CD4-positive, alpha-beta T cell (primary cell): ENCODE measurements at regions not wholly inside any gene's neighbourhood (a gene's known extent, or its start where the extent isn't known, plus 50 kb on each side); places are given as distances from the start of the nearest gene placed in this dataset.

Source experiments
- ATAC-seq: fragments of 200-7000 bp; cut with Tn5 transposase; one replicate; pipeline ENCODE4 v1.10.0; 2022; ENCODE audit warnings: mild to moderate bottlenecking; ENCODE audit not compliant: poor library complexity
- CTCF ChIA-PET: fragments of 350-600 bp; sonication (Branson Sonifier 250); formaldehyde crosslinking; loops from one replicate; lab custom pipeline; 2021; ENCODE audit warnings: antibody characterized with exemption, inconsistent platforms; lab: Charles Lee
- POLR2A ChIA-PET: fragments of 350-600 bp; sonication (Branson Sonifier 250); formaldehyde crosslinking; loops from one replicate; lab custom pipeline; 2021; ENCODE audit warnings: antibody characterized with exemption, inconsistent platforms; lab: Charles Lee
- DNase-seq, 14 experiments: peaks; one replicate each; pipeline ENCODE4 v3.0.0-alpha.2; 2013 to 2020; ENCODE audit warnings: mixed read lengths in 2 of 14
- H3K27ac ChIP-seq, 2 donors: one replicate each; pipeline versions ENCODE4 v1.5.1 to v1.7.0; 2013; ENCODE audit warnings: low read length in 2 of 2, low read depth in 1 of 2, mild to moderate bottlenecking in 1 of 2
- H3K27me3 ChIP-seq, 2 experiments: 1 replicate in 1 of 2; 2 replicates in 1 of 2; pipeline versions ENCODE4 v1.6.1 to v1.7.0; 2013; ENCODE audit warnings: low read length in 2 of 2, control low read depth in 1 of 2, mild to moderate bottlenecking in 1 of 2, moderate library complexity in 1 of 2; ENCODE audit not compliant: insufficient read depth in 2 of 2, control insufficient read depth in 1 of 2
- H3K36me3 ChIP-seq: one replicate; pipeline ENCODE4 v1.6.1; 2013; ENCODE audit warnings: low read length, control low read depth; ENCODE audit not compliant: insufficient read depth
- H3K4me1 ChIP-seq: one replicate; pipeline ENCODE4 v1.6.1; 2013; ENCODE audit warnings: low read length, control low read depth; ENCODE audit not compliant: insufficient read depth
- H3K4me3 ChIP-seq: one replicate; pipeline ENCODE4 v1.5.1; 2013; ENCODE audit warnings: mild to moderate bottlenecking, low read length, moderate library complexity
- H3K9me3 ChIP-seq, 2 experiments: 1 replicate in 1 of 2; 2 replicates in 1 of 2; pipeline versions ENCODE4 v1.6.1 to v1.7.0; 2013; ENCODE audit warnings: low read length in 2 of 2, mild to moderate bottlenecking in 2 of 2, control low read depth in 1 of 2, moderate library complexity in 1 of 2; ENCODE audit not compliant: control insufficient read depth in 1 of 2, insufficient read depth in 1 of 2
- H3K27ac Mint-ChIP-seq: one replicate; pipeline ENCODE4 v1.8.0; 2020; ENCODE audit warnings: mixed read lengths
- H3K27me3 Mint-ChIP-seq: one replicate; pipeline ENCODE4 v1.8.0; 2021; ENCODE audit warnings: mixed read lengths
- H3K36me3 Mint-ChIP-seq: one replicate; pipeline ENCODE4 v1.8.0; 2021; ENCODE audit warnings: low read depth, mixed read lengths
- H3K4me1 Mint-ChIP-seq: one replicate; pipeline ENCODE4 v1.8.0; 2021; ENCODE audit warnings: low read depth, mixed read lengths
- H3K4me3 Mint-ChIP-seq: one replicate; pipeline ENCODE4 v1.8.0; 2020; ENCODE audit warnings: mild to moderate bottlenecking, mixed read lengths
- H3K9me3 Mint-ChIP-seq: one replicate; pipeline ENCODE4 v1.8.0; 2020; ENCODE audit warnings: mixed read lengths
- intact Hi-C, 2 experiments: fragments of 100-400 bp; cut with DNase I in 1 of 2; cut with micrococcal nuclease in 1 of 2; formaldehyde crosslinking; loops; one replicate each; pipeline versions ENCODE4 v1.15.1 to v1.9.0; 2023 to 2025; cut with DNase I, micrococcal nuclease
- TF ChIP-seq, protein P1 (sequence below): fragments of 200-600 bp; IDR thresholded peaks from one replicate; pipeline ENCODE4 v1.8.0; 2022; ENCODE audit warnings: antibody characterized with exemption, mild to moderate bottlenecking

DNA sequence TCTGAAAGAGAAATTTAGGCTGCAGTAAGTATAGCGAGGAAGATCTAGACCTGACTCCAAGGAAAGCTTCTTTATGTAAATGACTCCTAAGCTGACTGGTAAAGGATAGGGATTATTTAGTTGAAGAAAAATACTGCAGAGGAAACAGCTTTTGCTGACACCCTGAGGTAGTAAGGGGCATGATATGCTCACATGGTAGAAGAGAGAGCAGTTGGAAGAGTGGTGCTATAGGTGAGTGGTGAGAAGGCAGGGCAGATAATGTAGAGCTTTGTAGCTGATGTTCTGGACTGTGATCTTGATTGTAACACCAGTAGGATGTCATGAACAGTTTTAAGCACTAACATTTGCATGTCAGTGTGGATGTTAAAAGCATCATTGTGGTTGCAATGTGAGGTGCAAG, 639.1 kb upstream of the SLC39A10 start:
- Histone ChIP-seq H3K27me3 (no peaks in the 10 kb centered on the region), H3K4me3 (no peak overlapping the region), H3K4me1 (no peaks in the 10 kb centered on the region), H3K36me3 (no peaks in the 10 kb centered on the region), H3K27ac (no peak overlapping the region), H3K9me3 (no peaks in the 10 kb centered on the region)
- no peak for DNase-seq
- TF ChIP-seq, protein P1, sequence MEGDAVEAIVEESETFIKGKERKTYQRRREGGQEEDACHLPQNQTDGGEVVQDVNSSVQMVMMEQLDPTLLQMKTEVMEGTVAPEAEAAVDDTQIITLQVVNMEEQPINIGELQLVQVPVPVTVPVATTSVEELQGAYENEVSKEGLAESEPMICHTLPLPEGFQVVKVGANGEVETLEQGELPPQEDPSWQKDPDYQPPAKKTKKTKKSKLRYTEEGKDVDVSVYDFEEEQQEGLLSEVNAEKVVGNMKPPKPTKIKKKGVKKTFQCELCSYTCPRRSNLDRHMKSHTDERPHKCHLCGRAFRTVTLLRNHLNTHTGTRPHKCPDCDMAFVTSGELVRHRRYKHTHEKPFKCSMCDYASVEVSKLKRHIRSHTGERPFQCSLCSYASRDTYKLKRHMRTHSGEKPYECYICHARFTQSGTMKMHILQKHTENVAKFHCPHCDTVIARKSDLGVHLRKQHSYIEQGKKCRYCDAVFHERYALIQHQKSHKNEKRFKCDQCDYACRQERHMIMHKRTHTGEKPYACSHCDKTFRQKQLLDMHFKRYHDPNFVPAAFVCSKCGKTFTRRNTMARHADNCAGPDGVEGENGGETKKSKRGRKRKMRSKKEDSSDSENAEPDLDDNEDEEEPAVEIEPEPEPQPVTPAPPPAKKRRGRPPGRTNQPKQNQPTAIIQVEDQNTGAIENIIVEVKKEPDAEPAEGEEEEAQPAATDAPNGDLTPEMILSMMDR = no peak
- no peak for ATAC-seq
- Mint-ChIP-seq H3K4me1 (no peaks in the 10 kb centered on the region), H3K27me3 (no peaks in the 10 kb centered on the region), H3K9me3 (no peaks in the 10 kb centered on the region), H3K4me3 (no peak overlapping the region), H3K27ac (no peak overlapping the region), H3K36me3 (no peaks in the 10 kb centered on the region)
- ChIA-PET CTCF (no interaction called here), POLR2A (no interaction called here)
- intact Hi-C loops = no loop called here

DNA sequence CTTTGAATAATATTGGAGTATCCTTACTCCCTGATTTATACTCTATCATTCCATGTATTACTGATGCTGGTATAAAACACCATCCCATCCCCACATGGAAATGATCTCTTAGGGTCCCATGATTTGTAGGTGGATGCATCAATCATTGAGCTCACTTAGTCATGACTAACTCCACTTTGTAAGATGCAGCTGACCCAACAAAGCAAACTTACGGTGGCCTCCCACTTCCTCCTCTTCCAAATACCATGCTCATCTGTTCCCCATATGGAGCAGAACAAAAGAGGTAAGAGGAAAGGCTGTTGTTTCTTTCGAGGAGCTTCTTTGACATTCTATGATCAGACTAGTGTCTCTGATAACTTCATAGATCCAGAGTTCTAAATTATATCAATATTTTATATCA, 640.2 kb upstream of the SLC39A10 start:
- H3K27me3 Mint-ChIP-seq = no peaks in the 10 kb centered on the region
- ATAC-seq = no peak
- ChIA-PET CTCF (interaction anchor here (1.0 kb wide), 1 partner anchor 9 kb away, joined by 3 read pairs; no protein-coding TSS in a partner anchor), POLR2A (no interaction called here)
- no peak for DNase-seq
- Histone ChIP-seq H3K36me3 (no peaks in the 10 kb centered on the region), H3K27me3 (no peaks in the 10 kb centered on the region), H3K4me3 (no peak overlapping the region), H3K9me3 (no peaks in the 10 kb centered on the region), H3K27ac (no peak overlapping the region), H3K4me1 (no peaks in the 10 kb centered on the region)
- H3K4me3 Mint-ChIP-seq = no peak overlapping the region
- no peaks in the 10 kb centered on the region for H3K9me3 Mint-ChIP-seq
- TF ChIP-seq, protein P1 = no peak
- H3K36me3 Mint-ChIP-seq = no peaks in the 10 kb centered on the region
- intact Hi-C loops = no loop called here
- no peaks in the 10 kb centered on the region for H3K4me1 Mint-ChIP-seq
- H3K27ac Mint-ChIP-seq = no peak overlapping the region

DNA sequence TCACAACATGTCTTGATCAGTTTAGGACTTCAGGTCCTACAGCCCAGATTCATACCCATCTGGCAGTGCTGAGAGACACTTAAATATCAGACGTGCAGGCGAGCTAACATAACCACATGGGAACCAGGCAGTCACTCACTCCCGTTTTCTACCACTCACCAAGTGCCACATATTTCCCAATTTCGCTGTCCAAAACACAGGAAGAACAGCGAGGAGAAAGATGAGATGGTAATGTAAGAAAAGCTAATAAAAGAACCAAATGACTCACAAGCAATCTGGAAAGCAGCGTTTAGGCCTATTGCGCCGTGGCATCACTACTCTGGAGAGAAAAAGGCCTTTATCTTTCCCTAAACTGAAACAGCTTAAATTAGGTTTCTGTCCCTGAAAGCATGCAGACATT, 647.8 kb upstream of the SLC39A10 start:
- no peaks in the 10 kb centered on the region for H3K36me3 Mint-ChIP-seq
- H3K9me3 ChIP-seq = no peaks in the 10 kb centered on the region
- H3K4me3 Mint-ChIP-seq = no peak overlapping the region
- H3K9me3 Mint-ChIP-seq = no peaks in the 10 kb centered on the region
- POLR2A ChIA-PET = no interaction called here
- CTCF ChIA-PET = no interaction called here
- no peaks in the 10 kb centered on the region for H3K27me3 Mint-ChIP-seq
- no peak overlapping the region for H3K27ac Mint-ChIP-seq
- no peaks in the 10 kb centered on the region for H3K27me3 ChIP-seq
- DNase-seq = no peak
- intact Hi-C loops = no loop called here
- TF ChIP-seq, protein P1 = no peak
- H3K4me3 ChIP-seq = no peak overlapping the region
- H3K4me1 Mint-ChIP-seq = no peaks in the 10 kb centered on the region
- no peaks in the 10 kb centered on the region for H3K4me1 ChIP-seq
- no peak overlapping the region for H3K27ac ChIP-seq
- no peak for ATAC-seq
- no peaks in the 10 kb centered on the region for H3K36me3 ChIP-seq
